Mucosa of descending colon (tissue), 3 donors: ENCODE measurements at regions not wholly inside any gene's neighbourhood (a gene's known extent, or its start where the extent isn't known, plus 50 kb on each side); places are given as distances from the start of the nearest gene placed in this dataset.

Experiments used
- ATAC-seq: fragments of 200-7000 bp; cut with Tn5 transposase; one replicate; pipeline ENCODE4 v1.9.1; 2020; ENCODE audit warnings: mild to moderate bottlenecking, moderate library complexity
- DNase-seq, 3 donors: peaks; one replicate each; pipeline ENCODE4 v3.0.0-alpha.2; 2020
- H3K36me3 ChIP-seq: fragments of 200-600 bp; one replicate; pipeline ENCODE4 v1.8.0; 2021; ENCODE audit warnings: low read depth, mild to moderate bottlenecking
- H3K4me1 ChIP-seq: fragments of 200-600 bp; one replicate; pipeline ENCODE4 v1.8.0; 2021; ENCODE audit warnings: low read depth, mild to moderate bottlenecking
- H3K4me3 ChIP-seq: fragments of 200-600 bp; one replicate; pipeline ENCODE4 v1.8.0; 2021; ENCODE audit warnings: mild to moderate bottlenecking
- H3K9me3 ChIP-seq: fragments of 200-600 bp; one replicate; pipeline ENCODE4 v1.8.0; 2021; ENCODE audit warnings: mild to moderate bottlenecking
- CTCF ChIP-seq: fragments of 200-600 bp; IDR thresholded peaks from one replicate; pipeline ENCODE4 v1.8.0; 2022; ENCODE audit warnings: antibody characterized with exemption, mild to moderate bottlenecking
- intact Hi-C, 2 donors: fragments of 100-400 bp; cut with DNase I in 1 of 2; cut with micrococcal nuclease in 1 of 2; formaldehyde crosslinking; loops; one replicate each; pipeline versions ENCODE4 v1.11.0 to v1.11.1; 2022; cut with DNase I, micrococcal nuclease
- donor health status: DM: no; HTN: no; CAD: no; lungs with moderate emphysema.
- donor health status: DM: no; HTN: no; CAD: no.
- donor health status: DM: no; HTN: yes; CAD: no.

DNA sequence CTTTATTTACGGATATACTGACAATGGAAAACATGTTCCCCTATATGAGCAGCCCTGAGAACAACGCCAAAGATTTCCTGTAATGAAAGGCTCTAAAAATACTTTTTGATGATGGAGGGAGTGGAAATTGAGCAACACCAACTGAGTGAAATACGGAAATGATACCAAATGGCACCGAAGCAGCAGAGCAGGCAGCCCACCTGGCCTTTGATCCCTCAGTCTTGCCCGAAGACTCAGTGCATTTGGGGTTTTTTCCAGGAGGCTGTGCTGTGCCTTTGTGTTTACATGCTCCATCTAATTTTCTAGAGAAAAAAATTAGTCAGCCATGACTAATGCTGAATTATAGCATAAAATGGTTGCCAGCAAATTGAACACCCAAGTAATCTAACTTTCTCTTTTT, 169.9 kb upstream of the RBPJ start:
- Histone ChIP-seq H3K9me3 (no peaks in the 10 kb centered on the region), H3K36me3 (no peaks in the 10 kb centered on the region), H3K4me1 (peaks cover 2% of the 10 kb centered on the region), H3K4me3 (no peak overlapping the region)
- intact Hi-C loops = no loop called here
- DNase-seq = no peak
- ATAC-seq = no peak
- no peak for TF ChIP-seq CTCF

- intact Hi-C loops = no loop called here
- Histone ChIP-seq H3K4me3 (no peak overlapping the region), H3K9me3 (no peaks in the 10 kb centered on the region), H3K4me1 (peaks cover 2% of the 10 kb centered on the region), H3K36me3 (no peaks in the 10 kb centered on the region)
- TF ChIP-seq CTCF = no peak
- ATAC-seq (no peak), DNase-seq (no peak)
Measured at GRCh38 chr4:26151615-26152014, 169.2 kb upstream of the RBPJ start.

DNA sequence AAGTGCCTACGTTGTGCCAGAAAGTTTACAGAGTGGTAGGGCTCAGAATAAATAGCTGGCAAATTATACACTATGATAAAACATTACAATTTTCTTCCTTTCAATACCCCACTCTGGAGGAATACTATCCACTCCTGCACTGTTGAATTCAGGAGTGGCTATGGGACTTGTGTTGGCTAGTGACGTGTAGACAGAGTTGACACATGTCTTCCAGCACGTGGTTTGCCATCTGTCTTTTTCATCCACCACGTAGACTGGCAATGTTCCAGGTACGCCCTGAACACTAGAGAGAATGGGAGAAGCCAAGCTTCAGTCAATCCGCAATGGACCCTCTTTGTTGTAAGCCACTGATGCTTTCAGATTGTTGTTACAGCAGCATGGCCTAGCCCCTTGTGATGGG, 168.8 kb upstream of the RBPJ start:
- no peaks in the 10 kb centered on the region for H3K36me3 ChIP-seq
- no peak for DNase-seq
- H3K9me3 ChIP-seq = no peaks in the 10 kb centered on the region
- no peak for ATAC-seq
- intact Hi-C loops = no loop called here
- TF ChIP-seq CTCF = no peak
- no peak overlapping the region for H3K4me3 ChIP-seq
- peaks cover 2% of the 10 kb centered on the region for H3K4me1 ChIP-seq

DNA sequence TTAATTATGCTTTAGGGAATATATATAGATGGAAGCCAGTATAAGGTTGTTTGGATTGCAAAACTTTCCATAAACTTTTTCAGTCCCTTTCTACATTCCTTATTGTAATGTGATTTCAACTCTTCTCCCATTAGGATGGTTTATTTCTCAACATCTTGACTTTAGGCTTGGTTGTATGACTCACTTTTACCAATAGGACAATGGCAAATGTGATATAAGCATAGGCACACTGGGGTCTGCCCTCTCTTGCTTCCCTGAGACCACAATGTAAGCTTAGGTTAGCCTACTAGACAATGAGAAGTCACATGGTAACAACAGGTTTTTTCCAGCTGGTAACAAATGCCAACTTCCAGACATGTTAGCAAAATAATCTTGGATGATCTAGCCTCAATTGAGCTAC, 163.3 kb upstream of the RBPJ start:
- intact Hi-C loops = no loop called here
- no peak for TF ChIP-seq CTCF
- H3K9me3 ChIP-seq = no peaks in the 10 kb centered on the region
- H3K36me3 ChIP-seq = no peaks in the 10 kb centered on the region
- DNase-seq (no peak), ATAC-seq (no peak)
- H3K4me3 ChIP-seq = no peak overlapping the region
- H3K4me1 ChIP-seq = no peaks in the 10 kb centered on the region

GRCh38 chr4:26160591-26160990, 160.2 kb upstream of the RBPJ start:
- no peak for ATAC-seq
- DNase-seq = no peak
- intact Hi-C loops = no loop called here

More at GRCh38 chr4:26160591-26160990, 160.2 kb upstream of the RBPJ start:
- Histone ChIP-seq H3K9me3 (no peaks in the 10 kb centered on the region), H3K4me1 (no peaks in the 10 kb centered on the region), H3K4me3 (no peak overlapping the region), H3K36me3 (no peaks in the 10 kb centered on the region)
- TF ChIP-seq CTCF = no peak
